ENCODE measurements at regions not wholly inside any gene's neighbourhood (a gene's known extent, or its start where the extent isn't known, plus 50 kb on each side); places are given as distances from the start of the nearest gene placed in this dataset.
"Not testable (repeated sequence)": the region's sequence is repeated elsewhere in the genome, so short reads cannot be mapped to it uniquely, and the experiment has no call there.

GRCh38 chr5:23930985-23931384, 423.6 kb downstream of the PRDM9 start:
- Histone ChIP-seq H4K5ac (ENCODE audit: low read depth, low read length) (no peak overlapping the region), H2BK15ac (ENCODE audit: low read depth, low read length) (no peak overlapping the region), H3K36me3 (ENCODE audit: control insufficient read depth, insufficient read depth, low read length) (no peaks in the 10 kb centered on the region), H3K27ac (ENCODE audit: insufficient read depth, low read length) (no peak overlapping the region), H3K23ac (ENCODE audit: low read depth, low read length) (no peak overlapping the region), H3K18ac (ENCODE audit: low read depth, low read length) (no peak overlapping the region), H3K9me3 (ENCODE audit: control insufficient read depth, insufficient read depth, low read length) (peaks cover 5% of the 10 kb centered on the region; the same call in 1 of the 2 replicates), H2BK120ac (ENCODE audit: low read depth, low read length) (no peak overlapping the region), H3K9me1 (ENCODE audit: insufficient read depth, low read length) (no peaks in the 10 kb centered on the region), H4K20me1 (ENCODE audit: insufficient read depth, low read length) (no peaks in the 10 kb centered on the region), H3K27me3 (ENCODE audit: control insufficient read depth, insufficient read depth, low read length) (no peaks in the 10 kb centered on the region), H3K79me1 (ENCODE audit: low read depth in 1 of 2, low read length in 2 of 2) (no peaks in the 10 kb centered on the region), H2BK5ac (ENCODE audit: low read depth, low read length, poor library complexity, severe bottlenecking) (no peak overlapping the region), H2AK5ac (ENCODE audit: low read depth, low read length) (no peak overlapping the region), H4K91ac (ENCODE audit: insufficient read depth, low read depth, low read length) (no peak overlapping the region), H3K14ac (replicated peaks; ENCODE audit: low read depth, low read length) (no peak overlapping the region), H4K8ac (ENCODE audit: low read depth in 2 of 2, low read length in 2 of 2) (no peak overlapping the region), H2AK9ac (replicated peaks; ENCODE audit: low read depth, low read length, poor library complexity) (no peak overlapping the region), H3K4me2 (ENCODE audit: low read depth, low read length) (no peak overlapping the region), H3K9ac (ENCODE audit: low read depth, low read length) (no peak overlapping the region), H3K56ac (ENCODE audit: extremely low read depth, insufficient read depth, low read length) (no peak overlapping the region), H2BK20ac (ENCODE audit: low read depth, low read length) (no peak overlapping the region), H3K4me1 (ENCODE audit: control insufficient read depth, insufficient read depth, low read length) (no peaks in the 10 kb centered on the region), H3K4me3 (ENCODE audit: insufficient read depth, low read depth, low read length) (no peak overlapping the region), H2AFZ (replicated peaks; ENCODE audit: low read length, poor library complexity) (no peak overlapping the region), H3K4ac (ENCODE audit: low read depth, low read length) (no peak overlapping the region)
- intact Hi-C loops (cut with micrococcal nuclease): no loop called here
- DNase-seq: no peak
- ATAC-seq (ENCODE audit: low read depth): no peak
- no CpG with 5 or more reads among the region's 3 CpGs for WGBS, 2 experiments (ENCODE audit: extremely low coverage in 2 of 2, insufficient read length in 1 of 2)
- no TSS peak for BruUV-seq (replicated peaks)
- TF ChIP-seq SMC3 (IDR thresholded peaks at IDR 0.05; ENCODE audit: low read depth, low read length) (no peak), RAD21 (IDR thresholded peaks at IDR 0.05; ENCODE audit: low read length) (no peak), MAZ (IDR thresholded peaks at IDR 0.05; ENCODE audit: borderline replicate concordance, low read depth, low read length) (no peak), POLR2A (IDR thresholded peaks at IDR 0.05; ENCODE audit: low read depth, low read length) (no peak), RFX5 (IDR thresholded peaks at IDR 0.05; ENCODE audit: low read depth, low read length) (no peak)
- dilution Hi-C loops (cut with HindIII; ENCODE audit: low sequenced_read_pairs, unreplicated experiment): no loop called here
- in situ Hi-C loops (cut with MboI; ENCODE audit: low sequenced_read_pairs): no loop called here
- POLR2A ChIA-PET (ENCODE audit: unreplicated experiment): no interaction called here
- CTCF ChIA-PET: no interaction called here

GRCh38 chr5:23951261-23951928, 444.0 kb downstream of the PRDM9 start:
- CTCF ChIA-PET: not testable (repeated sequence)
- peak overlapping the region; percentile 36; the same call in 1 of the 2 replicates for H3K4me3 ChIP-seq (ENCODE audit: insufficient read depth, low read depth, low read length)

More at GRCh38 chr5:23951261-23951928, 444.0 kb downstream of the PRDM9 start:
- in situ Hi-C loops (cut with MboI; ENCODE audit: low sequenced_read_pairs); DNase-seq; H3K23ac ChIP-seq (ENCODE audit: low read depth, low read length); H3K27me3 ChIP-seq (ENCODE audit: control insufficient read depth, insufficient read depth, low read length); POLR2A ChIA-PET (ENCODE audit: unreplicated experiment); H3K79me1 ChIP-seq (ENCODE audit: low read depth in 1 of 2, low read length in 2 of 2); H3K4me2 ChIP-seq (ENCODE audit: low read depth, low read length); dilution Hi-C loops (cut with HindIII; ENCODE audit: low sequenced_read_pairs, unreplicated experiment); H3K56ac ChIP-seq (ENCODE audit: extremely low read depth, insufficient read depth, low read length); H3K4me1 ChIP-seq (ENCODE audit: control insufficient read depth, insufficient read depth, low read length); H3K36me3 ChIP-seq (ENCODE audit: control insufficient read depth, insufficient read depth, low read length); H2BK15ac ChIP-seq (ENCODE audit: low read depth, low read length); H4K8ac ChIP-seq (ENCODE audit: low read depth in 2 of 2, low read length in 2 of 2); H2AK5ac ChIP-seq (ENCODE audit: low read depth, low read length); H2AK9ac ChIP-seq (replicated peaks; ENCODE audit: low read depth, low read length, poor library complexity); H2BK120ac ChIP-seq (ENCODE audit: low read depth, low read length); intact Hi-C loops (cut with micrococcal nuclease); H4K91ac ChIP-seq (ENCODE audit: insufficient read depth, low read depth, low read length); H3K9me3 ChIP-seq (ENCODE audit: control insufficient read depth, insufficient read depth, low read length); H4K5ac ChIP-seq (ENCODE audit: low read depth, low read length); H3K4ac ChIP-seq (ENCODE audit: low read depth, low read length); H4K20me1 ChIP-seq (ENCODE audit: insufficient read depth, low read length); H3K18ac ChIP-seq (ENCODE audit: low read depth, low read length); H3K14ac ChIP-seq (replicated peaks; ENCODE audit: low read depth, low read length); ATAC-seq (ENCODE audit: low read depth); H3K27ac ChIP-seq (ENCODE audit: insufficient read depth, low read length); H3K9me1 ChIP-seq (ENCODE audit: insufficient read depth, low read length); H2BK5ac ChIP-seq (ENCODE audit: low read depth, low read length, poor library complexity, severe bottlenecking); BruUV-seq (replicated peaks); H2BK20ac ChIP-seq (ENCODE audit: low read depth, low read length); H2AFZ ChIP-seq (replicated peaks; ENCODE audit: low read length, poor library complexity); H3K9ac ChIP-seq (ENCODE audit: low read depth, low read length): not testable (repeated sequence)
- no CpG with 5 or more reads among the region's 47 CpGs for WGBS, 2 experiments (ENCODE audit: extremely low coverage in 2 of 2, insufficient read length in 1 of 2)

Data from IMR-90 (cell line).